A673 (cell line): ENCODE measurements at regions not wholly inside any gene's neighbourhood (a gene's known extent, or its start where the extent isn't known, plus 50 kb on each side); places are given as distances from the start of the nearest gene placed in this dataset.

ENCODE experiments used
- BruUV-seq: library from RNA; stranded (reverse); fragments of 400-500 nt; replicated peaks from 2 replicates; lab custom pipeline; 2021; lab: Mats Ljungman, UMichigan
- CTCF ChIA-PET: fragments of 300-600 bp; sonication (Branson Sonifier 250); formaldehyde crosslinking; loops from one replicate; lab custom pipeline; 2022; ENCODE audit warnings: antibody characterized with exemption; lab: Charles Lee
- POLR2A ChIA-PET: fragments of 300-600 bp; sonication (Branson Sonifier 250); formaldehyde crosslinking; loops from one replicate; lab custom pipeline; 2022; ENCODE audit warnings: antibody characterized with exemption; ENCODE audit not compliant: low non-redundant PET; lab: Charles Lee
- DNase-seq: peaks from one replicate; pipeline ENCODE4 v3.0.0-alpha.2; 2015; ENCODE audit warnings: low spot score
- H3K27ac ChIP-seq: fragments of 200-600 bp; sonication (generic); 2 replicates; pipeline ENCODE4 v1.5.1; 2016; ENCODE audit warnings: mixed run types, low read depth, mild to moderate bottlenecking, mixed read lengths, antibody characterized with exemption, low read length; ENCODE audit not compliant: poor library complexity, severe bottlenecking
- H3K27me3 ChIP-seq: fragments of 200-600 bp; sonication (generic); replicated peaks from 2 replicates; pipeline ENCODE4 v1.6.1; 2017; ENCODE audit warnings: mixed run types, low read depth, mild to moderate bottlenecking, mixed read lengths, antibody characterized with exemption, low read length; ENCODE audit not compliant: insufficient read depth, poor library complexity
- H3K36me3 ChIP-seq: fragments of 200-600 bp; sonication (generic); 2 replicates; pipeline ENCODE4 v1.6.1; 2016; ENCODE audit warnings: mixed run types, mild to moderate bottlenecking, mixed read lengths, antibody characterized with exemption, low read length; ENCODE audit not compliant: insufficient read depth, poor library complexity, severe bottlenecking
- H3K4me1 ChIP-seq: fragments of 200-600 bp; sonication (generic); 2 replicates; pipeline ENCODE4 v1.6.1; 2017; ENCODE audit warnings: mixed run types, mild to moderate bottlenecking, mixed read lengths, antibody characterized with exemption, low read length; ENCODE audit not compliant: insufficient read depth, poor library complexity, severe bottlenecking
- H3K4me3 ChIP-seq: fragments of 200-600 bp; sonication (generic); 2 replicates; pipeline ENCODE4 v1.5.1; 2016; ENCODE audit warnings: low read depth, mixed run types, mild to moderate bottlenecking, mixed read lengths, low read length; ENCODE audit not compliant: poor library complexity, severe bottlenecking
- H3K9me3 ChIP-seq: fragments of 200-600 bp; sonication (generic); 2 replicates; pipeline ENCODE4 v1.6.1; 2016; ENCODE audit warnings: mixed run types, low read depth, mild to moderate bottlenecking, mixed read lengths, antibody characterized with exemption, low read length; ENCODE audit not compliant: poor library complexity, severe bottlenecking
- CTCF ChIP-seq: fragments of 300-800, 200-600 bp; sonication (generic); conservative IDR thresholded peaks from 2 replicates; pipeline ENCODE4 v1.5.1; 2017; ENCODE audit warnings: low read depth, mild to moderate bottlenecking, antibody characterized with exemption, low read length, moderate library complexity, mixed read lengths
- EZH2 ChIP-seq: fragments of 200-600 bp; sonication (generic); IDR thresholded peaks from 2 replicates; pipeline ENCODE4 v1.6.1; 2017; ENCODE audit warnings: borderline replicate concordance, low read depth, mild to moderate bottlenecking, mixed read lengths, antibody characterized with exemption, low read length; ENCODE audit not compliant: poor library complexity, severe bottlenecking
- intact Hi-C: fragments of 100-400 bp; cut with micrococcal nuclease; formaldehyde crosslinking; loops from one replicate; pipeline ENCODE4 v1.10.0; 2022; ENCODE audit not compliant: unreplicated experiment

- CTCF ChIA-PET, result no interaction called here
Observed at GRCh38 chr12:58069268-58069963, 128.0 kb downstream of the ATP23 start.

GRCh38 chr12:58071994-58072393 is 130.6 kb downstream of the ATP23 start:
- Histone ChIP-seq H3K27ac (no peak overlapping the region), H3K27me3 (no peaks in the 10 kb centered on the region), H3K36me3 (no peaks in the 10 kb centered on the region), H3K4me3 (no peak overlapping the region), H3K4me1 (no peaks in the 10 kb centered on the region), H3K9me3 (no peaks in the 10 kb centered on the region)
- intact Hi-C loops, result loop anchor here (5.0 kb wide), 1 partner anchor 945 kb away; no protein-coding TSS in a partner anchor
- CTCF ChIA-PET, result no interaction called here
- POLR2A ChIA-PET, result no interaction called here
- DNase-seq, result no peak
- BruUV-seq, result no TSS peak
- TF ChIP-seq CTCF (no peak), EZH2 (no peak)

More at GRCh38 chr12:58069268-58069963, 128.0 kb downstream of the ATP23 start:
- Histone ChIP-seq H3K27ac (no peak overlapping the region), H3K9me3 (no peaks in the 10 kb centered on the region), H3K27me3 (no peaks in the 10 kb centered on the region), H3K4me3 (no peak overlapping the region), H3K4me1 (no peaks in the 10 kb centered on the region), H3K36me3 (no peaks in the 10 kb centered on the region)
- POLR2A ChIA-PET, result no interaction called here
- intact Hi-C loops, result no loop called here
- DNase-seq, result no peak
- no TSS peak for BruUV-seq
- no peak for TF ChIP-seq CTCF
- no peak for TF ChIP-seq EZH2

- POLR2A ChIA-PET, result interaction anchor here (1.0 kb wide), 1 partner anchor 10 kb away, joined by 3 read pairs; no protein-coding TSS in a partner anchor
- H3K4me3 ChIP-seq, result no peak overlapping the region
- no peaks in the 10 kb centered on the region for H3K9me3 ChIP-seq
- H3K27ac ChIP-seq, result no peak overlapping the region
- no peak for DNase-seq
- H3K36me3 ChIP-seq, result no peaks in the 10 kb centered on the region
- no peaks in the 10 kb centered on the region for H3K27me3 ChIP-seq
- TF ChIP-seq EZH2, result no peak
- no peak for TF ChIP-seq CTCF
- intact Hi-C loops, result loop anchor here (5.0 kb wide), 1 partner anchor 943 kb away; no protein-coding TSS in a partner anchor
- CTCF ChIA-PET, result no interaction called here
- H3K4me1 ChIP-seq, result no peaks in the 10 kb centered on the region
- BruUV-seq, result no TSS peak
Observed at GRCh38 chr12:58074259-58074658, 132.9 kb downstream of the ATP23 start.
